Gastroesophageal sphincter (tissue), 4 donors: ENCODE measurements at regions not wholly inside any gene's neighbourhood (a gene's known extent, or its start where the extent isn't known, plus 50 kb on each side); places are given as distances from the start of the nearest gene placed in this dataset.
A peak's percentile ranks its signal among the peaks of the same experiment; 100 is the strongest.
"Not testable (repeated sequence)": the region's sequence is repeated elsewhere in the genome, so short reads cannot be mapped to it uniquely, and the experiment has no call there.

ENCODE experiments used
- ATAC-seq: fragments of 150-250 bp; one replicate; pipeline ENCODE4 v1.9.1; 2016; ENCODE audit warnings: mild to moderate bottlenecking, moderate library complexity
- H3K27ac ChIP-seq, 4 donors: fragments of 200-600 bp; sonication (generic) in 3 of 4; 1 replicate in 3 of 4; 2 replicates in 1 of 4; pipeline ENCODE4 v1.5.1; 2016 to 2019
- H3K27me3 ChIP-seq: fragments of 200-600 bp; sonication (generic); one replicate; pipeline ENCODE4 v1.5.1; 2019
- H3K36me3 ChIP-seq, 2 donors: fragments of 200-600 bp; sonication (generic); one replicate each; pipeline ENCODE4 v1.5.1; 2019; ENCODE audit warnings: control low read depth in 1 of 2
- H3K4me1 ChIP-seq, 3 donors: fragments of 200-600 bp; sonication (generic); 1 replicate in 2 of 3; 2 replicates in 1 of 3; pipeline ENCODE4 v1.5.1; 2016 to 2019; ENCODE audit warnings: control low read depth in 2 of 3
- H3K4me3 ChIP-seq, 2 donors: fragments of 200-600 bp; sonication (generic); one replicate each; pipeline ENCODE4 v1.5.1; 2019; ENCODE audit warnings: mild to moderate bottlenecking in 1 of 2, moderate library complexity in 1 of 2
- H3K9me3 ChIP-seq, 3 donors: fragments of 200-600 bp; sonication (generic); one replicate each; pipeline ENCODE4 v1.5.1; 2017 to 2019; ENCODE audit warnings: control low read depth in 2 of 3
- CTCF ChIP-seq, 4 experiments: fragments of 200-600 bp in 2 of 4; fragments of 450-650 bp in 2 of 4; sonication (generic) in 1 of 4; IDR thresholded peaks; one replicate each; pipeline ENCODE4 v1.5.1; 2017 to 2019; ENCODE audit warnings: antibody characterized with exemption in 4 of 4, mild to moderate bottlenecking in 2 of 4, moderate library complexity in 2 of 4
- WGBS, 2 donors: methylation state at CpG; one replicate each; pipeline ENCODE4 v1.1.5; 2018; ENCODE audit warnings: low coverage in 1 of 2; 5-methylcytosine and 5-hydroxymethylcytosine counted together

DNA sequence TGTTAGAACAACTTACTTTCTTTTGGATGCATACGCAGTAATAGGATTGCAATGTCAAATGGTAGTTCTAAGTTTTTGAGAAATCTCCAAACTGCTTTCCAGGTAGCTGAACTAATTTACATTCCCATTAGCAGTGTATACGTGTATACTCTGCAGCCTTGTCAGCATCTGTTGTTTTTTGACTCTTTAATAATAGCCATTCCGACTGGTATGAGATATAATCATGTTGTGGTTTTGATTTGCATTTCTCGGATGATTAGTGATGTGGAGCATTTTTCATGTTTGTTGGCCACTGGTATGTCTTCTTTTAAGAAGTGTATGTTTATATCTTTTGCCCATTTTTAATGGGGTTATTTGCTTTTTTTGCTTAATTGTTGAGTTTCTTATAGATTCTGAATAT lies 76.9 kb upstream of the HNRNPA1L2 start:
- not testable (repeated sequence) for H3K36me3 ChIP-seq, H3K9me3 ChIP-seq, H3K4me1 ChIP-seq, H3K27me3 ChIP-seq, ATAC-seq, H3K4me3 ChIP-seq, H3K27ac ChIP-seq
- WGBS, 2 donors = 77 to 100% methylated on average over 2 to 3 of the region's 4 CpGs

GRCh38 chr13:52569904-52570602 lies 72.2 kb upstream of the HNRNPA1L2 start:
- no CpG with 5 or more reads among the region's 9 CpGs for WGBS, 2 donors
- peak overlapping the region; percentile 17 to 24 for H3K4me3 ChIP-seq
- peak; percentile 96 for ATAC-seq

DNA sequence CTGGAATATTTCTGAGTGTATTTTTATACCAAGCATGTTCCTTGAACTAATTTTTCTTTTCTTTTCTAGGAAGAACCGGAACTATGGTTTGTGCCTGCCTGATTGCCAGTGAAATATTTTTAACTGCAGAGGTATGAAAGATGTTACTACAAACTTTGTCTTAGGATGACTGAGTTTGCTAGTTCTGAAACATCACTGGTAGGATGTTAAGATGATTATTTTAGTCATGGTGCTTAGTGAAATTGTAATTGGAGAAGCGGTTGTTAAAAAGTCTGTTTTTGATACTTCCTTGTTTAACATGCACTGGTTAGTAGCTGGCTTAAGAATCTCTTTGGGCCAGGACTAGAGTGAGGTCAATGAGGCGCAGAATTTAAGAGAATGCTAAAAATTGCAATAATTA lies 71.1 kb upstream of the HNRNPA1L2 start:
- 30 to 67% methylated on average over 1 to 3 of the region's 3 CpGs for WGBS, 2 donors
- not testable (repeated sequence) for H3K27ac ChIP-seq, H3K9me3 ChIP-seq, H3K36me3 ChIP-seq, H3K4me3 ChIP-seq, H3K27me3 ChIP-seq, H3K4me1 ChIP-seq, ATAC-seq

More at GRCh38 chr13:52569904-52570602, 72.2 kb upstream of the HNRNPA1L2 start:
- not testable (repeated sequence) for H3K36me3 ChIP-seq, H3K9me3 ChIP-seq, H3K27me3 ChIP-seq, H3K4me1 ChIP-seq
- peak; percentile 21 to 49 (median 43) for TF ChIP-seq CTCF (IDR thresholded peaks at IDR 0.05)
- H3K27ac ChIP-seq = peak overlapping the region in 1 of 4 donors; percentile 49

GRCh38 chr13:52582962-52583361 lies 59.3 kb upstream of the HNRNPA1L2 start:
- not testable (repeated sequence) for ATAC-seq, H3K4me3 ChIP-seq, H3K9me3 ChIP-seq, H3K4me1 ChIP-seq, H3K36me3 ChIP-seq, H3K27me3 ChIP-seq, H3K27ac ChIP-seq
- 60 to 92% methylated on average over 2 of the region's 2 CpGs for WGBS, 2 donors
